HEK293T (cell line): ENCODE measurements at regions not wholly inside any gene's neighbourhood (a gene's known extent, or its start where the extent isn't known, plus 50 kb on each side); places are given as distances from the start of the nearest gene placed in this dataset.

ENCODE experiments used
- ARNT ChIP-seq: fragments of 450-650 bp; IDR thresholded peaks from 2 replicates; pipeline ENCODE4 v1.6.1; 2017; ENCODE audit warnings: mild to moderate bottlenecking
- BHLHE40 ChIP-seq: fragments of 450-650 bp; IDR thresholded peaks from 2 replicates; pipeline ENCODE4 v1.6.1; 2016; ENCODE audit warnings: mild to moderate bottlenecking, moderate library complexity, borderline replicate concordance
- CTBP1 ChIP-seq: fragments of 450-650 bp; IDR thresholded peaks from 2 replicates; pipeline ENCODE4 v1.6.1; 2016; ENCODE audit warnings: borderline replicate concordance
- FOXK2 ChIP-seq: fragments of 450-650 bp; IDR thresholded peaks from 2 replicates; pipeline ENCODE4 v1.6.1; 2016; ENCODE audit warnings: mild to moderate bottlenecking
- FOXM1 ChIP-seq: fragments of 450-650 bp; IDR thresholded peaks from 2 replicates; pipeline ENCODE4 v1.6.1; 2017; ENCODE audit warnings: mild to moderate bottlenecking, borderline replicate concordance
- L3MBTL2 ChIP-seq: fragments of 450-650 bp; conservative IDR thresholded peaks from 2 replicates; pipeline ENCODE4 v1.6.1; 2016; ENCODE audit warnings: mild to moderate bottlenecking
- PKNOX1 ChIP-seq: fragments of 450-650 bp; IDR thresholded peaks from 2 replicates; pipeline ENCODE4 v1.6.1; 2016
- SP1 ChIP-seq: fragments of 450-650 bp; IDR thresholded peaks from 2 replicates; pipeline ENCODE4 v1.6.1; 2017
- TARDBP ChIP-seq: fragments of 450-650 bp; IDR thresholded peaks from 2 replicates; pipeline ENCODE4 v1.6.1; 2016

DNA sequence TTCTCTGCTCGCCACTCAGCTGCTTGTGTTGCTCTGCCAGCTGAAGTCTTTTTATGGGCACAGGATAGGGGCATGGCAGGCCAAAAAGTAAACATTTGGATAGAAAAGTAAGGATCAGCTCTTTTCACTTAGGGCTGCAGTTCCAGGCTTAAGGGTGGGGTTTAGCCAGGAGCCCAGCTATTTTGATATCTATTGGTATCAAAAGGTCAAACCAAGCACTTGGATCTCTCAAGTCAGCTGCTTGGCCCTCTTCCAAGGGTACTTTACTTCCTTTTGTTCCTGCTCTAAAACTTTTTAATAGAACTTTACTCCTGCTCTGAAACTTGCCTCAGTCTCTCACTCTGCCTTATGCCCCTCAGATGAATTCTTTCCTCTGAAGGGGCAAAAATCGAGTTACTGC lies 55.7 kb upstream of the ABCC4 start:
- no peak for TF ChIP-seq TARDBP
- no peak for TF ChIP-seq FOXM1
- no peak for TF ChIP-seq SP1
- TF ChIP-seq FOXK2: no peak
- TF ChIP-seq BHLHE40: no peak
- TF ChIP-seq PKNOX1: no peak
- TF ChIP-seq L3MBTL2: no peak
- TF ChIP-seq CTBP1: no peak
- TF ChIP-seq ARNT: no peak
